ENCODE measurements at regions not wholly inside any gene's neighbourhood (a gene's known extent, or its start where the extent isn't known, plus 50 kb on each side); places are given as distances from the start of the nearest gene placed in this dataset.

GRCh38 chr10:129030996-129031843, 435.8 kb upstream of the MGMT start:
- BruUV-seq (replicated peaks) = no TSS peak
- H3K4me3 ChIP-seq (ENCODE audit: low read length) = no peak overlapping the region
- no peaks in the 10 kb centered on the region for H4K20me1 ChIP-seq (ENCODE audit: low read length)
- intact Hi-C loops (cut with micrococcal nuclease) = loop anchor here (1.0 to 2.0 kb wide), 2 partner anchors 940 to 1097 kb away; no protein-coding TSS in a partner anchor
- ChIA-PET POLR2A (ENCODE audit: unreplicated experiment) (no interaction called here), CTCF (no interaction called here)
- H2AFZ ChIP-seq (ENCODE audit: low read length) = no peak overlapping the region
- no peaks in the 10 kb centered on the region for H3K4me1 ChIP-seq (ENCODE audit: insufficient read depth, low read length)
- H3K27ac ChIP-seq (ENCODE audit: low read length) = no peak overlapping the region
- H3K79me2 ChIP-seq (ENCODE audit: low read length) = no peaks in the 10 kb centered on the region
- no peaks in the 10 kb centered on the region for H3F3A ChIP-seq (ENCODE audit: low read length, unreplicated experiment)
- peak; percentile 81 for TF ChIP-seq CTCF (conservative IDR thresholded peaks at IDR 0.05; ENCODE audit: low read depth, low read length)
- TF ChIP-seq EZH2 (IDR thresholded peaks at IDR 0.05; ENCODE audit: low read length, unreplicated experiment) = no peak
- H3K9ac ChIP-seq (ENCODE audit: low read length) = no peak overlapping the region
- ATAC-seq (peak; percentile 80; the same call in 1 of the 2 replicates), DNase-seq (peak; percentile 39)
- H3K4me2 ChIP-seq (ENCODE audit: low read length) = no peak overlapping the region
- peaks cover 67% of the 10 kb centered on the region for H3K27me3 ChIP-seq (ENCODE audit: low read length)
- H3K9me3 ChIP-seq (ENCODE audit: low read length) = no peaks in the 10 kb centered on the region
- H3K9me2 ChIP-seq (replicated peaks; ENCODE audit: low read length) = no peaks in the 10 kb centered on the region
- no peaks in the 10 kb centered on the region for H3K36me3 ChIP-seq (ENCODE audit: low read depth, low read length)

GRCh38 chr10:129031844-129032150, 435.2 kb upstream of the MGMT start:
- Histone ChIP-seq H3K27me3 (ENCODE audit: low read length) (peaks cover 62% of the 10 kb centered on the region), H3K27ac (ENCODE audit: low read length) (no peak overlapping the region), H4K20me1 (ENCODE audit: low read length) (no peaks in the 10 kb centered on the region), H3K9me3 (ENCODE audit: low read length) (no peaks in the 10 kb centered on the region), H3K4me3 (ENCODE audit: low read length) (no peak overlapping the region), H3K4me1 (ENCODE audit: insufficient read depth, low read length) (no peaks in the 10 kb centered on the region), H3K9ac (ENCODE audit: low read length) (no peak overlapping the region), H3K9me2 (replicated peaks; ENCODE audit: low read length) (no peaks in the 10 kb centered on the region), H3K79me2 (ENCODE audit: low read length) (no peaks in the 10 kb centered on the region), H3F3A (ENCODE audit: low read length, unreplicated experiment) (no peaks in the 10 kb centered on the region), H3K36me3 (ENCODE audit: low read depth, low read length) (no peaks in the 10 kb centered on the region), H2AFZ (ENCODE audit: low read length) (no peak overlapping the region), H3K4me2 (ENCODE audit: low read length) (no peak overlapping the region)
- no peak for DNase-seq
- TF ChIP-seq EZH2 (IDR thresholded peaks at IDR 0.05; ENCODE audit: low read length, unreplicated experiment) = no peak
- TF ChIP-seq CTCF (conservative IDR thresholded peaks at IDR 0.05; ENCODE audit: low read depth, low read length) = no peak
- TF ChIP-seq EZH2phosphoT487 (IDR thresholded peaks at IDR 0.05; ENCODE audit: borderline replicate concordance, low read length) = no peak
- ChIA-PET POLR2A (ENCODE audit: unreplicated experiment) (no interaction called here), CTCF (no interaction called here)
- intact Hi-C loops (cut with micrococcal nuclease) = loop anchor here (1.0 to 2.0 kb wide), 2 partner anchors 939 to 1097 kb away; no protein-coding TSS in a partner anchor
- no peak for ATAC-seq
- no TSS peak for BruUV-seq (replicated peaks)

Measured in PC-3 (cell line).